H1 (cell line): ENCODE measurements at regions not wholly inside any gene's neighbourhood (a gene's known extent, or its start where the extent isn't known, plus 50 kb on each side); places are given as distances from the start of the nearest gene placed in this dataset.
A peak's percentile ranks its signal among the peaks of the same experiment; 100 is the strongest.

Experiments
- CTCF ChIA-PET: fragments of 300-600 bp; sonication (Branson Sonifier 250); formaldehyde crosslinking; loops from one replicate; lab custom pipeline; 2021; ENCODE audit not compliant: partially characterized antibody; lab: Charles Lee
- POLR2A ChIA-PET: fragments of 300-600 bp; sonication (Branson Sonifier 250); formaldehyde crosslinking; loops from one replicate; lab custom pipeline; 2021; ENCODE audit warnings: inconsistent platforms; ENCODE audit not compliant: partially characterized antibody; lab: Charles Lee
- DNase-seq, 2 experiments: peaks; one replicate each; pipeline versions ENCODE4 v3.0.0 to v3.0.0-alpha.2; 2010 to 2022; ENCODE audit warnings: low spot score in 2 of 2, low read depth in 1 of 2, mixed read lengths in 1 of 2
- FAIRE-seq: peaks from 2 replicates; lab custom pipeline; 2011; peaks lifted over from hg19 to GRCh38; lab: Jason Lieb, UNC
- H2AFZ ChIP-seq: 2 replicates; pipeline ENCODE4 v1.8.1; 2012; ENCODE audit warnings: low read length, inconsistent platforms
- H2AK5ac ChIP-seq: 2 replicates; pipeline ENCODE4 v1.6.1; 2013; ENCODE audit warnings: low read depth, low read length
- H2BK120ac ChIP-seq: replicated peaks from 2 replicates; pipeline ENCODE3; 2013; ENCODE audit warnings: low read depth, low read length, inconsistent platforms
- H2BK12ac ChIP-seq: 2 replicates; pipeline ENCODE4 v1.6.1; 2013; ENCODE audit warnings: low read depth, low read length
- H2BK15ac ChIP-seq: 2 replicates; pipeline ENCODE4 v1.6.1; 2013; ENCODE audit warnings: low read length
- H2BK20ac ChIP-seq: 2 replicates; pipeline ENCODE4 v1.6.1; 2013; ENCODE audit warnings: low read length
- H2BK5ac ChIP-seq: 2 replicates; pipeline ENCODE4 v1.6.1; 2013; ENCODE audit warnings: low read depth, low read length
- H3K14ac ChIP-seq: 2 replicates; pipeline ENCODE4 v1.6.1; 2013; ENCODE audit warnings: inconsistent platforms; ENCODE audit not compliant: insufficient read length
- H3K18ac ChIP-seq: 2 replicates; pipeline ENCODE4 v1.6.1; 2013; ENCODE audit warnings: low read length; ENCODE audit errors: extremely low read depth
- H3K23ac ChIP-seq: 2 replicates; pipeline ENCODE4 v1.6.1; 2013; ENCODE audit warnings: inconsistent platforms; ENCODE audit not compliant: insufficient read length
- H3K23me2 ChIP-seq: 2 replicates; pipeline ENCODE4 v1.6.1; 2013; ENCODE audit warnings: low read depth, low read length
- H3K27ac ChIP-seq: 2 replicates; pipeline ENCODE4 v1.6.1; 2011; ENCODE audit warnings: low read depth, low read length, inconsistent platforms
- H3K27me3 ChIP-seq, 4 experiments: replicated peaks in 1 of 4; 1 replicate in 1 of 4; 2 replicates in 3 of 4; pipeline versions ENCODE4 v1.6.1 to v1.8.1; 2011 to 2013; ENCODE audit warnings: low read length in 3 of 4, mild to moderate bottlenecking in 3 of 4, inconsistent platforms in 2 of 4, mixed read lengths in 2 of 4, moderate library complexity in 1 of 4; ENCODE audit not compliant: control insufficient read depth in 3 of 4, insufficient read depth in 3 of 4; ENCODE audit errors: extremely low read depth in 1 of 4
- H3K36me3 ChIP-seq, 4 experiments: 2 replicates each; pipeline versions ENCODE4 v1.6.1 to v1.8.1; 2011 to 2013; ENCODE audit warnings: mild to moderate bottlenecking in 4 of 4, low read length in 3 of 4, moderate library complexity in 2 of 4, control low read depth in 1 of 4, inconsistent platforms in 1 of 4; ENCODE audit not compliant: insufficient read depth in 4 of 4, control insufficient read depth in 2 of 4
- H3K4ac ChIP-seq: replicated peaks from 2 replicates; pipeline ENCODE3; 2013; ENCODE audit warnings: low read length, low read depth, mixed read lengths, inconsistent platforms; ENCODE audit not compliant: insufficient read length
- H3K4me1 ChIP-seq, 4 experiments: replicated peaks in 1 of 4; 1 replicate in 1 of 4; 2 replicates in 3 of 4; pipeline versions ENCODE4 v1.6.1 to v1.8.1; 2011 to 2013; ENCODE audit warnings: low read length in 3 of 4, inconsistent platforms in 2 of 4, mixed read lengths in 1 of 4; ENCODE audit not compliant: insufficient read depth in 4 of 4, control insufficient read depth in 3 of 4
- H3K4me2 ChIP-seq, 2 experiments: 2 replicates each; pipeline versions ENCODE4 v1.6.1 to v1.8.1; 2011 to 2013; ENCODE audit warnings: low read depth in 2 of 2, low read length in 2 of 2, control low read depth in 1 of 2, inconsistent platforms in 1 of 2, mild to moderate bottlenecking in 1 of 2; ENCODE audit not compliant: insufficient read depth in 1 of 2
- H3K4me3 ChIP-seq, 4 experiments: fragments of 200-600, 300-600 bp in 1 of 4; sonication (generic), shearing (Covaris generic), sonication (Bioruptor Twin) in 1 of 4; 2 replicates each; pipeline versions ENCODE4 v1.5.1 to v1.8.1; 2011 to 2016; ENCODE audit warnings: low read length in 4 of 4, low read depth in 3 of 4, control low read depth in 2 of 4, inconsistent platforms in 2 of 4, mild to moderate bottlenecking in 2 of 4, mixed read lengths in 1 of 4, moderate library complexity in 1 of 4; ENCODE audit not compliant: insufficient read depth in 2 of 4; ENCODE audit errors: extremely low read depth in 1 of 4
- H3K56ac ChIP-seq: replicated peaks from 2 replicates; pipeline ENCODE3; 2013; ENCODE audit warnings: low read depth, mild to moderate bottlenecking, mixed read lengths, low read length, inconsistent platforms; ENCODE audit not compliant: insufficient read length
- H3K79me1 ChIP-seq: 2 replicates; pipeline ENCODE4 v1.6.1; 2013; ENCODE audit warnings: low read depth, low read length, control low read depth
- H3K79me2 ChIP-seq, 2 experiments: 2 replicates each; pipeline versions ENCODE4 v1.6.1 to v1.8.1; 2012 to 2013; ENCODE audit warnings: low read length in 2 of 2, mild to moderate bottlenecking in 2 of 2, inconsistent platforms in 1 of 2; ENCODE audit not compliant: insufficient read depth in 2 of 2, control insufficient read depth in 1 of 2
- H3K9ac ChIP-seq, 4 experiments: replicated peaks in 1 of 4; 1 replicate in 1 of 4; 2 replicates in 3 of 4; pipeline versions ENCODE4 v1.6.1 to v1.8.1; 2011 to 2013; ENCODE audit warnings: low read depth in 3 of 4, low read length in 3 of 4, control low read depth in 2 of 4, mild to moderate bottlenecking in 2 of 4, moderate library complexity in 2 of 4, inconsistent platforms in 1 of 4; ENCODE audit errors: extremely low read depth in 1 of 4
- H3K9me3 ChIP-seq, 2 experiments: 2 replicates each; pipeline versions ENCODE4 v1.6.1 to v1.8.1; 2012 to 2013; ENCODE audit warnings: mild to moderate bottlenecking in 2 of 2, moderate library complexity in 2 of 2, control low read depth in 1 of 2, inconsistent platforms in 1 of 2, low read depth in 1 of 2, low read length in 1 of 2, mixed read lengths in 1 of 2; ENCODE audit not compliant: insufficient read depth in 2 of 2
- H4K20me1 ChIP-seq, 2 experiments: replicated peaks in 1 of 2; 2 replicates each; pipeline versions ENCODE3 to v1.8.1; 2011 to 2013; ENCODE audit warnings: inconsistent platforms in 2 of 2, low read length in 2 of 2, mild to moderate bottlenecking in 1 of 2; ENCODE audit not compliant: insufficient read depth in 2 of 2, control insufficient read depth in 1 of 2
- H4K5ac ChIP-seq: 2 replicates; pipeline ENCODE4 v1.6.1; 2013; ENCODE audit warnings: low read length, low read depth, mixed read lengths, inconsistent platforms; ENCODE audit not compliant: insufficient read length
- H4K8ac ChIP-seq: 2 replicates; pipeline ENCODE4 v1.8.0; 2013; ENCODE audit warnings: mild to moderate bottlenecking, moderate library complexity, low read length, inconsistent platforms; ENCODE audit not compliant: insufficient read depth; ENCODE audit errors: extremely low read depth
- H4K91ac ChIP-seq: replicated peaks from 2 replicates; pipeline ENCODE3; 2013; ENCODE audit warnings: low read length, mixed read lengths, inconsistent platforms; ENCODE audit not compliant: insufficient read length
- EP300 ChIP-seq, 2 experiments: IDR thresholded peaks; 1 replicate in 1 of 2; 2 replicates in 1 of 2; pipeline ENCODE4 v1.6.1; 2011 to 2012; ENCODE audit warnings: low read depth in 2 of 2, low read length in 2 of 2, mild to moderate bottlenecking in 2 of 2, borderline replicate concordance in 1 of 2, inconsistent platforms in 1 of 2, moderate library complexity in 1 of 2
- HDAC2 ChIP-seq, 2 experiments: fragments of 300-600 bp in 1 of 2; sonication (generic) in 1 of 2; IDR thresholded peaks; 2 replicates each; pipeline ENCODE4 v1.6.1; 2011 to 2012; ENCODE audit warnings: low read depth in 2 of 2, low read length in 2 of 2, mild to moderate bottlenecking in 2 of 2, moderate library complexity in 2 of 2, borderline replicate concordance in 1 of 2, inconsistent platforms in 1 of 2
- KDM1A ChIP-seq: fragments of 200-600, 300-600 bp; sonication (generic); IDR thresholded peaks from 2 replicates; pipeline ENCODE4 v1.7.1; 2016; ENCODE audit warnings: mild to moderate bottlenecking, low read length, borderline replicate concordance
- KDM5A ChIP-seq: fragments of 200-600 bp; IDR thresholded peaks from 2 replicates; pipeline ENCODE4 v1.7.1; 2012; ENCODE audit warnings: mild to moderate bottlenecking, low read length, inconsistent platforms, mixed read lengths
- NANOG ChIP-seq: IDR thresholded peaks from 2 replicates; pipeline ENCODE4 v1.6.1; 2011; ENCODE audit warnings: low read length, low read depth, mild to moderate bottlenecking, inconsistent platforms; ENCODE audit not compliant: insufficient read depth, poor library complexity, severe bottlenecking
- NRF1 ChIP-seq: IDR thresholded peaks from 2 replicates; pipeline ENCODE4 v1.6.1; 2011; ENCODE audit warnings: mild to moderate bottlenecking, low read depth, low read length, improper control_type of control experiment
- RAD21 ChIP-seq, 2 experiments: IDR thresholded peaks in 1 of 2; conservative IDR thresholded peaks in 1 of 2; 2 replicates each; pipeline ENCODE4 v1.6.1; 2011; ENCODE audit warnings: low read depth in 2 of 2, low read length in 2 of 2, improper control_type of control experiment in 1 of 2, inconsistent platforms in 1 of 2, mild to moderate bottlenecking in 1 of 2, moderate library complexity in 1 of 2
- RBBP5 ChIP-seq: IDR thresholded peaks from 2 replicates; pipeline ENCODE4 v1.7.1; 2012; ENCODE audit warnings: low read depth, mild to moderate bottlenecking, inconsistent platforms, low read length, moderate library complexity, borderline replicate concordance
- SAP30 ChIP-seq: fragments of 300-600 bp; sonication (generic); IDR thresholded peaks from 2 replicates; pipeline ENCODE4 v1.7.1; 2012; ENCODE audit warnings: low read length, moderate library complexity, mild to moderate bottlenecking, inconsistent platforms; ENCODE audit not compliant: insufficient read depth, insufficient replicate concordance
- SIN3A ChIP-seq, 2 experiments: IDR thresholded peaks in 1 of 2; conservative IDR thresholded peaks in 1 of 2; 2 replicates each; pipeline ENCODE4 v1.6.1; 2011 to 2012; ENCODE audit warnings: low read length in 2 of 2, improper control_type of control experiment in 1 of 2, low read depth in 1 of 2, mild to moderate bottlenecking in 1 of 2
- SRF ChIP-seq: IDR thresholded peaks from 2 replicates; pipeline ENCODE4 v1.6.1; 2011; ENCODE audit warnings: mild to moderate bottlenecking, low read depth, low read length, moderate library complexity
- ZNF274 ChIP-seq: IDR thresholded peaks from 2 replicates; pipeline ENCODE4 v1.7.0; 2012; ENCODE audit warnings: low read length, borderline replicate concordance; ENCODE audit errors: extremely low read depth
- WGBS, 2 experiments: shearing (Covaris generic) in 1 of 2; methylation state at CpG; one replicate each; pipeline versions ENCODE4 v1.1.6 to v1.1.7; 2013 to 2015; ENCODE audit warnings: low lambda C conversion rate in 2 of 2, mixed read lengths in 2 of 2, inconsistent platforms in 1 of 2, low coverage in 1 of 2, missing lambda C conversion rate in 1 of 2; ENCODE audit not compliant: insufficient replicate concordance in 2 of 2, insufficient coverage in 1 of 2, insufficient read length in 1 of 2; ENCODE audit errors: extremely low coverage in 1 of 2, missing lambda C conversion rate in 1 of 2; 5-methylcytosine and 5-hydroxymethylcytosine counted together

GRCh38 chr1:98336472-98337083 is 324.9 kb upstream of the SNX7 start:
- Histone ChIP-seq H3K79me1 (no peaks in the 10 kb centered on the region), H2BK120ac (no peak overlapping the region), H3K36me3 (no peaks in the 10 kb centered on the region), H4K8ac (no peak overlapping the region), H3K14ac (no peak overlapping the region), H3K4ac (no peak overlapping the region), H2BK15ac (no peak overlapping the region), H3K18ac (no peak overlapping the region), H2BK5ac (no peak overlapping the region), H4K91ac (no peak overlapping the region), H3K9ac (no peak overlapping the region), H3K79me2 (no peaks in the 10 kb centered on the region), H3K56ac (no peak overlapping the region), H3K4me2 (no peak overlapping the region; a peak in 1 of 4 replicates), H3K9me3 (no peaks in the 10 kb centered on the region), H4K5ac (no peak overlapping the region), H3K23ac (no peak overlapping the region), H3K23me2 (no peaks in the 10 kb centered on the region), H2BK12ac (no peak overlapping the region), H3K4me1 (no peaks in the 10 kb centered on the region), H2BK20ac (no peak overlapping the region), H2AFZ (peak overlapping the region; percentile 48; the same call in 1 of the 2 replicates), H4K20me1 (no peaks in the 10 kb centered on the region), H3K27me3 (no peaks in the 10 kb centered on the region), H3K4me3 (no peak overlapping the region), H2AK5ac (no peak overlapping the region), H3K27ac (no peak overlapping the region)
- WGBS, 2 experiments: 94% methylated on average over 5 of the region's 5 CpGs; no CpG with 5 or more reads in 1 of the 2 experiments
- ChIA-PET CTCF (interaction anchor here (1.3 kb wide), 1 partner anchor 132 kb away, joined by 3 read pairs; no protein-coding TSS in a partner anchor), POLR2A (no interaction called here)
- FAIRE-seq (no peak), DNase-seq (no peak)
- TF ChIP-seq KDM5A (no peak), SAP30 (no peak), RAD21 (IDR thresholded peaks at IDR 0.05 in 1 of 2, conservative IDR thresholded peaks at IDR 0.05 in 1 of 2; ENCODE audit: low read depth in 2 of 2, low read length in 2 of 2) (no peak), RBBP5 (no peak), KDM1A (no peak), NRF1 (no peak), ZNF274 (no peak), NANOG (no peak), SRF (no peak), SIN3A (conservative IDR thresholded peaks at IDR 0.05 in 1 of 2, IDR thresholded peaks at IDR 0.05 in 1 of 2; ENCODE audit: low read depth in 1 of 2, low read length in 2 of 2) (no peak), EP300 (IDR thresholded peaks at IDR 0.05; ENCODE audit: borderline replicate concordance in 1 of 2, low read depth in 2 of 2, low read length in 2 of 2) (no peak), HDAC2 (IDR thresholded peaks at IDR 0.05; ENCODE audit: borderline replicate concordance in 1 of 2, low read depth in 2 of 2, low read length in 2 of 2) (no peak)
